H1 (cell line): ENCODE measurements at regions not wholly inside any gene's neighbourhood (a gene's known extent, or its start where the extent isn't known, plus 50 kb on each side); places are given as distances from the start of the nearest gene placed in this dataset.

Experiments
- ATF3 ChIP-seq: IDR thresholded peaks from 2 replicates; pipeline ENCODE4 v1.6.1; 2011; ENCODE audit warnings: low read depth, mild to moderate bottlenecking, low read length; ENCODE audit not compliant: insufficient read depth
- FOSL1 ChIP-seq: IDR thresholded peaks from 2 replicates; pipeline ENCODE4 v1.6.1; 2011; ENCODE audit warnings: mild to moderate bottlenecking, low read depth, low read length, moderate library complexity; ENCODE audit not compliant: insufficient read depth

GRCh38 chr1:113012149-113012548, 56.2 kb upstream of the SLC16A1 start (continued):
- TF ChIP-seq ATF3: no peak
- TF ChIP-seq FOSL1: no peak
- TF ChIP-seq, all 59 proteins: peak for 0
